ENCODE measurements at regions not wholly inside any gene's neighbourhood (a gene's known extent, or its start where the extent isn't known, plus 50 kb on each side); places are given as distances from the start of the nearest gene placed in this dataset.
"Not testable (repeated sequence)": the region's sequence is repeated elsewhere in the genome, so short reads cannot be mapped to it uniquely, and the experiment has no call there.

GRCh38 chr22:10776358-10776729 lies 4751.6 kb upstream of the OR11H1 start:
- H3K4me2 ChIP-seq (ENCODE audit: unreplicated experiment); H3K27me3 ChIP-seq (replicated peaks; ENCODE audit: insufficient read depth); H3K27ac ChIP-seq; in situ Hi-C loops (cut with MboI); H3K79me2 ChIP-seq (ENCODE audit: insufficient read depth); H3K9ac ChIP-seq; H3F3A ChIP-seq (ENCODE audit: insufficient read depth); H3K9me3 ChIP-seq (ENCODE audit: low read depth); H3K4me1 ChIP-seq (ENCODE audit: insufficient read depth); H4K20me1 ChIP-seq (ENCODE audit: insufficient read depth); H2AFZ ChIP-seq; H3K9me2 ChIP-seq (ENCODE audit: insufficient read depth); H3K4me3 ChIP-seq; H3K36me3 ChIP-seq (ENCODE audit: low read depth); DNase-seq: not testable (repeated sequence)
- WGBS, 2 experiments (ENCODE audit: low coverage in 1 of 2, low lambda C conversion rate in 2 of 2, missing lambda C conversion rate in 2 of 2) = 26 to 32% methylated on average over 7 of the region's 7 CpGs

- H3K79me2 ChIP-seq (ENCODE audit: insufficient read depth); in situ Hi-C loops (cut with MboI); H3K4me2 ChIP-seq (ENCODE audit: unreplicated experiment); H3F3A ChIP-seq (ENCODE audit: insufficient read depth); H2AFZ ChIP-seq; H3K9ac ChIP-seq; H4K20me1 ChIP-seq (ENCODE audit: insufficient read depth); H3K4me1 ChIP-seq (ENCODE audit: insufficient read depth); H3K4me3 ChIP-seq; H3K27me3 ChIP-seq (replicated peaks; ENCODE audit: insufficient read depth); H3K9me2 ChIP-seq (ENCODE audit: insufficient read depth); H3K36me3 ChIP-seq (ENCODE audit: low read depth); H3K27ac ChIP-seq; H3K9me3 ChIP-seq (ENCODE audit: low read depth); DNase-seq: not testable (repeated sequence)
- WGBS, 2 experiments (ENCODE audit: low coverage in 1 of 2, low lambda C conversion rate in 2 of 2, missing lambda C conversion rate in 2 of 2) = 39 to 46% methylated on average over 11 of the region's 11 CpGs
These were observed 4750.3 kb upstream of the OR11H1 start for GRCh38 chr22:10777733-10778132.

GRCh38 chr22:10778296-10778814 lies 4749.6 kb upstream of the OR11H1 start:
- H3K4me3 ChIP-seq = no peak overlapping the region
- H3K9ac ChIP-seq = no peak overlapping the region

GRCh38 chr22:10779200-10779599 lies 4748.8 kb upstream of the OR11H1 start:
- not testable (repeated sequence) for H3K9me3 ChIP-seq (ENCODE audit: low read depth); H2AFZ ChIP-seq; H3K4me1 ChIP-seq (ENCODE audit: insufficient read depth)

More at GRCh38 chr22:10778296-10778814, 4749.6 kb upstream of the OR11H1 start:
- no peak for DNase-seq
- TF ChIP-seq EZH2phosphoT487 (IDR thresholded peaks at IDR 0.05; ENCODE audit: insufficient read depth, low read depth) (no peak), EZH2 (IDR thresholded peaks at IDR 0.05; ENCODE audit: insufficient read depth, poor library complexity, severe bottlenecking) (no peak)
- H4K20me1 ChIP-seq (ENCODE audit: insufficient read depth) = no peaks in the 10 kb centered on the region
- H3K36me3 ChIP-seq (ENCODE audit: low read depth) = no peaks in the 10 kb centered on the region
- H3K79me2 ChIP-seq (ENCODE audit: insufficient read depth) = no peaks in the 10 kb centered on the region
- H3K9me3 ChIP-seq (ENCODE audit: low read depth) = no peaks in the 10 kb centered on the region
- no peaks in the 10 kb centered on the region for H3K9me2 ChIP-seq (ENCODE audit: insufficient read depth)
- H3K27ac ChIP-seq = no peak overlapping the region
- H3F3A ChIP-seq (ENCODE audit: insufficient read depth) = no peaks in the 10 kb centered on the region
- in situ Hi-C loops (cut with MboI) = no loop called here
- 12 to 14% methylated on average over 8 of the region's 8 CpGs for WGBS, 2 experiments (ENCODE audit: low coverage in 1 of 2, low lambda C conversion rate in 2 of 2, missing lambda C conversion rate in 2 of 2)
- no peaks in the 10 kb centered on the region for H3K4me1 ChIP-seq (ENCODE audit: insufficient read depth)
- no peak overlapping the region for H2AFZ ChIP-seq
- H3K27me3 ChIP-seq (replicated peaks; ENCODE audit: insufficient read depth) = no peaks in the 10 kb centered on the region
- H3K4me2 ChIP-seq (ENCODE audit: unreplicated experiment) = no peak overlapping the region

GRCh38 chr22:10780281-10780680 lies 4747.7 kb upstream of the OR11H1 start:
- H3K9me3 ChIP-seq (ENCODE audit: low read depth) = no peaks in the 10 kb centered on the region
- no peak overlapping the region for H3K27ac ChIP-seq
- in situ Hi-C loops (cut with MboI) = no loop called here
- no peak overlapping the region for H2AFZ ChIP-seq
- no peak overlapping the region for H3K9ac ChIP-seq
- H3K27me3 ChIP-seq (replicated peaks; ENCODE audit: insufficient read depth) = no peaks in the 10 kb centered on the region
- no peak for TF ChIP-seq EZH2 (IDR thresholded peaks at IDR 0.05; ENCODE audit: insufficient read depth, poor library complexity, severe bottlenecking)
- no peak for TF ChIP-seq EZH2phosphoT487 (IDR thresholded peaks at IDR 0.05; ENCODE audit: insufficient read depth, low read depth)
- no peaks in the 10 kb centered on the region for H3K36me3 ChIP-seq (ENCODE audit: low read depth)
- WGBS, 2 experiments (ENCODE audit: low coverage in 1 of 2, low lambda C conversion rate in 2 of 2, missing lambda C conversion rate in 2 of 2) = 18 to 19% methylated on average over 8 of the region's 8 CpGs
- H4K20me1 ChIP-seq (ENCODE audit: insufficient read depth) = no peaks in the 10 kb centered on the region
- no peak overlapping the region for H3K4me3 ChIP-seq
- H3K79me2 ChIP-seq (ENCODE audit: insufficient read depth) = no peaks in the 10 kb centered on the region
- no peaks in the 10 kb centered on the region for H3F3A ChIP-seq (ENCODE audit: insufficient read depth)
- no peak overlapping the region for H3K4me2 ChIP-seq (ENCODE audit: unreplicated experiment)
- H3K9me2 ChIP-seq (ENCODE audit: insufficient read depth) = no peaks in the 10 kb centered on the region
- no peak for DNase-seq
- no peaks in the 10 kb centered on the region for H3K4me1 ChIP-seq (ENCODE audit: insufficient read depth)

More at GRCh38 chr22:10779200-10779599, 4748.8 kb upstream of the OR11H1 start:
- H3F3A ChIP-seq (ENCODE audit: insufficient read depth); H3K36me3 ChIP-seq (ENCODE audit: low read depth); H3K27ac ChIP-seq; H3K9me2 ChIP-seq (ENCODE audit: insufficient read depth); H4K20me1 ChIP-seq (ENCODE audit: insufficient read depth); H3K4me2 ChIP-seq (ENCODE audit: unreplicated experiment); in situ Hi-C loops (cut with MboI); H3K79me2 ChIP-seq (ENCODE audit: insufficient read depth); DNase-seq; H3K4me3 ChIP-seq; H3K9ac ChIP-seq; H3K27me3 ChIP-seq (replicated peaks; ENCODE audit: insufficient read depth): not testable (repeated sequence)
- WGBS, 2 experiments (ENCODE audit: low coverage in 1 of 2, low lambda C conversion rate in 2 of 2, missing lambda C conversion rate in 2 of 2) = 29 to 31% methylated on average over 6 of the region's 6 CpGs

Measured in GM23248 (cell line).